Calu3 (cell line): ENCODE measurements at regions not wholly inside any gene's neighbourhood (a gene's known extent, or its start where the extent isn't known, plus 50 kb on each side); places are given as distances from the start of the nearest gene placed in this dataset.

Source experiments
- BruUV-seq: library from RNA; stranded (reverse); fragments of 400-500 nt; replicated peaks from 2 replicates; lab custom pipeline; 2021; lab: Mats Ljungman, UMichigan
- CTCF ChIA-PET: fragments of 300-600 bp; sonication (Branson Sonifier 250); formaldehyde crosslinking; loops from one replicate; lab custom pipeline; 2022; ENCODE audit warnings: antibody characterized with exemption; lab: Charles Lee
- DNase-seq: peaks from one replicate; pipeline ENCODE4 v3.0.0; 2022
- H3K27ac Mint-ChIP-seq: one replicate; pipeline ENCODE4 v1.8.0; 2022; ENCODE audit warnings: mixed read lengths; ENCODE audit not compliant: unreplicated experiment
- H3K27me3 Mint-ChIP-seq: one replicate; pipeline ENCODE4 v1.8.0; 2022; ENCODE audit warnings: mixed read lengths; ENCODE audit not compliant: unreplicated experiment
- H3K36me3 Mint-ChIP-seq: one replicate; pipeline ENCODE4 v1.8.0; 2022; ENCODE audit warnings: mild to moderate bottlenecking, moderate library complexity, mixed read lengths; ENCODE audit not compliant: insufficient read depth, unreplicated experiment
- H3K4me1 Mint-ChIP-seq: one replicate; pipeline ENCODE4 v1.8.0; 2022; ENCODE audit warnings: mild to moderate bottlenecking, low read depth, mixed read lengths; ENCODE audit not compliant: unreplicated experiment
- H3K4me3 Mint-ChIP-seq: one replicate; pipeline ENCODE4 v1.8.0; 2022; ENCODE audit warnings: mild to moderate bottlenecking, low read depth, moderate library complexity, mixed read lengths; ENCODE audit not compliant: unreplicated experiment
- H3K9me3 Mint-ChIP-seq: one replicate; pipeline ENCODE4 v1.8.0; 2022; ENCODE audit warnings: low read depth, mixed read lengths; ENCODE audit not compliant: unreplicated experiment
- intact Hi-C: fragments of 100-400 bp; cut with micrococcal nuclease; formaldehyde crosslinking; loops from one replicate; pipeline ENCODE4 v1.10.0; 2022; ENCODE audit not compliant: unreplicated experiment
- TF ChIP-seq, protein P1 (sequence below): fragments of 200-600 bp; IDR thresholded peaks from one replicate; pipeline ENCODE4 v1.8.0; 2022; ENCODE audit warnings: antibody characterized with exemption; ENCODE audit not compliant: unreplicated experiment

DNA sequence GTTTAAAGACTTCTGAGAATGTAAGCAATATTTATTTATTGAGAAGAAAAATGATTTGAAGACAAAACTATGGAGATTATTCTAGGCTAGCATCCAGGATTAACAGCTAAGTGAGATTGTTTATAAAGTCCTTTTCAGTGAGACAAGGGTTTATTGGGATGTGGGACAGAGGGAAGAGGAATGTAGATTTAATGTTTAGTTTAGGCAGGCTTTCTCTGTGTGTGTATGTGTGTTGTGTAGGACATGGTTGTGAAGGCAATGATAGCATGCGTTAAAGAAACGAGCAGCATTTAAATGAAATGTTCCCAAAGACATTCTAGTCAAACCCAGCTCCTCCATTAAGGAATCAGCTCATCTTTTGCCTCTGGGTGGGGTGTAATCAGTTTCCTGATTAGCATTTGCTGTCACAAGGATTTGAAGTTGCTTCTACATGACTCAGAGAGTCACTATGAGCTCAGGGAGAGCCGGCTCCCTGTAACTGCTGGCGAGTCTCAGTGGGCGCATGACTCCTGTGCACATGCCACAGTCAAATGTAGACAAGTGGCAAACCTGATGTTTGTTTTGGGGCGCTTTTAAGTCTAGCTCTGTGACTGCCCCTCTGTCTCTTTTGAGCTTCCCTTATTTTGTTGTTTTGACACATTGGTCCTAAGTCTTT is 442.2 kb upstream of the CELF4 start:
- CTCF ChIA-PET: no interaction called here
- Mint-ChIP-seq H3K27me3 (peaks cover 53% of the 10 kb centered on the region), H3K4me1 (no peaks in the 10 kb centered on the region), H3K27ac (no peak overlapping the region), H3K36me3 (no peaks in the 10 kb centered on the region), H3K9me3 (no peaks in the 10 kb centered on the region), H3K4me3 (no peak overlapping the region)
- no peak for DNase-seq
- TF ChIP-seq, protein P1, sequence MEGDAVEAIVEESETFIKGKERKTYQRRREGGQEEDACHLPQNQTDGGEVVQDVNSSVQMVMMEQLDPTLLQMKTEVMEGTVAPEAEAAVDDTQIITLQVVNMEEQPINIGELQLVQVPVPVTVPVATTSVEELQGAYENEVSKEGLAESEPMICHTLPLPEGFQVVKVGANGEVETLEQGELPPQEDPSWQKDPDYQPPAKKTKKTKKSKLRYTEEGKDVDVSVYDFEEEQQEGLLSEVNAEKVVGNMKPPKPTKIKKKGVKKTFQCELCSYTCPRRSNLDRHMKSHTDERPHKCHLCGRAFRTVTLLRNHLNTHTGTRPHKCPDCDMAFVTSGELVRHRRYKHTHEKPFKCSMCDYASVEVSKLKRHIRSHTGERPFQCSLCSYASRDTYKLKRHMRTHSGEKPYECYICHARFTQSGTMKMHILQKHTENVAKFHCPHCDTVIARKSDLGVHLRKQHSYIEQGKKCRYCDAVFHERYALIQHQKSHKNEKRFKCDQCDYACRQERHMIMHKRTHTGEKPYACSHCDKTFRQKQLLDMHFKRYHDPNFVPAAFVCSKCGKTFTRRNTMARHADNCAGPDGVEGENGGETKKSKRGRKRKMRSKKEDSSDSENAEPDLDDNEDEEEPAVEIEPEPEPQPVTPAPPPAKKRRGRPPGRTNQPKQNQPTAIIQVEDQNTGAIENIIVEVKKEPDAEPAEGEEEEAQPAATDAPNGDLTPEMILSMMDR: no peak
- BruUV-seq: no TSS peak
- intact Hi-C loops: no loop called here

DNA sequence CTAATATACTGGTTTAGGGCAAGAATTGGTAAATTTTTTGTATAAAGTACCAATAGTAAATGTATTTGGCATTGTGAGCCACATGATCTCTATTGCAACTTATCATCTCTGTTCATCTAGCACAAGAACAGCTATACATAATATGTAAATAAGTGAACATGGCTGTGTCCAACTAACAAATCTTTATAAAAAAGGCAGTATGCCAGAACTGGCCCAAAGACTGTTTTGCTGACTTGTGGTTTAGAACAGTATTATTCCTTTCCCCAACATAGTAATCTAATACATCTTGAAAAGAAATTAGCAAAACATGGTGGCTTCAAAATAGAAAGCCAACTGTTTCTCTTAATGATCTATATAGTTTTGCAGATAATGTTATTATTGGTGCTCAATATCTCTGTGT is 441.4 kb upstream of the CELF4 start:
- no TSS peak for BruUV-seq
- no peak overlapping the region for H3K27ac Mint-ChIP-seq
- intact Hi-C loops: no loop called here
- H3K4me1 Mint-ChIP-seq: no peaks in the 10 kb centered on the region
- H3K27me3 Mint-ChIP-seq: peaks cover 51% of the 10 kb centered on the region
- peaks cover 2% of the 10 kb centered on the region for H3K9me3 Mint-ChIP-seq
- no peak for DNase-seq
- CTCF ChIA-PET: no interaction called here
- TF ChIP-seq, protein P1: no peak
- H3K4me3 Mint-ChIP-seq: no peak overlapping the region
- no peaks in the 10 kb centered on the region for H3K36me3 Mint-ChIP-seq

DNA sequence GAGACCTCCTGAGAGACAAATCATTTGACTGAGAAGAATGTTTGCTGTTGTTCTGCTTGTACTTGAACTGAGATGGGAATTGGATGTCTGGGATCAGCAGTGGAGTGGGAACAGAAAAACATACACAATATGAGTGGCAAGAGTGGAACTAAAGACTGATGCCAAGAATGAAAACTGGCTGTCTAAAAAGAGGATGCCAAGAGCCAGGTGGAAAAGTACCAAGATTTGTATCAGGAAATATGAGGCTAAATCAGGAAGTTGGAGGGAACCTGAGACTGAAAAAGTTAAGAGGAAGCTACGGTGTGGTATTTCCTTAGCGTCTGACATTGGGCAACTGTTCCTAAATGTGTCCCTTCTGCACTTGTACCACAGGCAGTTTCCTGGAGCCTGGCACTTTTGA is 440.9 kb upstream of the CELF4 start:
- peaks cover 2% of the 10 kb centered on the region for H3K9me3 Mint-ChIP-seq
- no peak for DNase-seq
- H3K4me1 Mint-ChIP-seq: no peaks in the 10 kb centered on the region
- no peak overlapping the region for H3K27ac Mint-ChIP-seq
- TF ChIP-seq, protein P1: no peak
- H3K4me3 Mint-ChIP-seq: no peak overlapping the region
- intact Hi-C loops: no loop called here
- no TSS peak for BruUV-seq
- H3K27me3 Mint-ChIP-seq: peaks cover 46% of the 10 kb centered on the region
- no peaks in the 10 kb centered on the region for H3K36me3 Mint-ChIP-seq
- CTCF ChIA-PET: no interaction called here

DNA sequence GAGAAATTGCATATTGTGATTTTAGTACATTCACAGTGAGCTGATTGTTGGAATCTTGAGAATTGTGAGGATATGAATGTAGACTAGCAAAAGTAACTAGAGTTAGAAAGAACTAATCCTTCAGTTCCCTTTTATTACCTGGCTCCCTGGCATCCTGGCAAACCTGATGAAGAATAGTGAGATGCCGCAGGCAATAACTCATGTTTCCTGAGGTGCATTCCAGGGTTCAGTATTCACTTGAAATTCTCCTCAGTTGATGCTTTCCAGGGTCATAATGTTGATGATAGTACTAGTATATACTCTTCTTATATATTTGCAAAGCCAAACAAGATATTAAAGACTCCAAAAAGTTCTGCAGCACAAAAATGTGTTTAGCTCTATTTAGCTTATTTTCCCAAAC is 432.1 kb upstream of the CELF4 start:
- intact Hi-C loops: no loop called here
- H3K36me3 Mint-ChIP-seq: no peaks in the 10 kb centered on the region
- no peak for DNase-seq
- H3K9me3 Mint-ChIP-seq: peaks cover 2% of the 10 kb centered on the region
- CTCF ChIA-PET: no interaction called here
- peaks cover 26% of the 10 kb centered on the region for H3K27me3 Mint-ChIP-seq
- no peak overlapping the region for H3K4me3 Mint-ChIP-seq
- H3K27ac Mint-ChIP-seq: no peak overlapping the region
- BruUV-seq: no TSS peak
- no peaks in the 10 kb centered on the region for H3K4me1 Mint-ChIP-seq
- TF ChIP-seq, protein P1: no peak
